ENCODE measurements at regions not wholly inside any gene's neighbourhood (a gene's known extent, or its start where the extent isn't known, plus 50 kb on each side); places are given as distances from the start of the nearest gene placed in this dataset.

DNA sequence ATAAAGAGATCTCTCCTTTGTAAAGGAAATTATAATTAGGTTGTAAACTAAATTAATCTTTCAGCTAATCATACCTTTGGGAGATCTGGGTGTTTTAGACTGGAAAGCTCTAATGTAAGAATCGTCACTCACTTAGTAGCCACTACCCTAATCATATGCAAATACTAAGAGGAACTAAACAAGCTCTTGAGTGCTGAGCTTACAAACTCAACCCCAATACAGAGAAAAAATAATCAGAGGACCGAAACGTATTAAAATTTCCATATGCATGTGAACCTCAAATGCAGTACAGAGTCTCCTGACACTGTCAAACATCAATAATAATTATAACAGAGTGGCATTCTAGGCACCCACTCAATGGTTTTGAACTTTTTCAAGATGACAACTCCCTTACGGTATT, 235.3 kb upstream of the FOXN3 start:
- Histone ChIP-seq H3K27ac (replicated peaks) (no peak overlapping the region), H3K27me3 (ENCODE audit: insufficient read depth, poor library complexity, severe bottlenecking) (no peaks in the 10 kb centered on the region), H3K4me3 (replicated peaks; ENCODE audit: insufficient read depth, low read length) (no peak overlapping the region)
- no peak for TF ChIP-seq SPI1 (IDR thresholded peaks at IDR 0.05; ENCODE audit: borderline replicate concordance, low read depth)
- TF ChIP-seq CTCF (IDR thresholded peaks at IDR 0.05; ENCODE audit: insufficient read depth, low read length): no peak
- no peak for TF ChIP-seq GABPA (IDR thresholded peaks at IDR 0.05; ENCODE audit: low read depth)
- TF ChIP-seq, protein P1, sequence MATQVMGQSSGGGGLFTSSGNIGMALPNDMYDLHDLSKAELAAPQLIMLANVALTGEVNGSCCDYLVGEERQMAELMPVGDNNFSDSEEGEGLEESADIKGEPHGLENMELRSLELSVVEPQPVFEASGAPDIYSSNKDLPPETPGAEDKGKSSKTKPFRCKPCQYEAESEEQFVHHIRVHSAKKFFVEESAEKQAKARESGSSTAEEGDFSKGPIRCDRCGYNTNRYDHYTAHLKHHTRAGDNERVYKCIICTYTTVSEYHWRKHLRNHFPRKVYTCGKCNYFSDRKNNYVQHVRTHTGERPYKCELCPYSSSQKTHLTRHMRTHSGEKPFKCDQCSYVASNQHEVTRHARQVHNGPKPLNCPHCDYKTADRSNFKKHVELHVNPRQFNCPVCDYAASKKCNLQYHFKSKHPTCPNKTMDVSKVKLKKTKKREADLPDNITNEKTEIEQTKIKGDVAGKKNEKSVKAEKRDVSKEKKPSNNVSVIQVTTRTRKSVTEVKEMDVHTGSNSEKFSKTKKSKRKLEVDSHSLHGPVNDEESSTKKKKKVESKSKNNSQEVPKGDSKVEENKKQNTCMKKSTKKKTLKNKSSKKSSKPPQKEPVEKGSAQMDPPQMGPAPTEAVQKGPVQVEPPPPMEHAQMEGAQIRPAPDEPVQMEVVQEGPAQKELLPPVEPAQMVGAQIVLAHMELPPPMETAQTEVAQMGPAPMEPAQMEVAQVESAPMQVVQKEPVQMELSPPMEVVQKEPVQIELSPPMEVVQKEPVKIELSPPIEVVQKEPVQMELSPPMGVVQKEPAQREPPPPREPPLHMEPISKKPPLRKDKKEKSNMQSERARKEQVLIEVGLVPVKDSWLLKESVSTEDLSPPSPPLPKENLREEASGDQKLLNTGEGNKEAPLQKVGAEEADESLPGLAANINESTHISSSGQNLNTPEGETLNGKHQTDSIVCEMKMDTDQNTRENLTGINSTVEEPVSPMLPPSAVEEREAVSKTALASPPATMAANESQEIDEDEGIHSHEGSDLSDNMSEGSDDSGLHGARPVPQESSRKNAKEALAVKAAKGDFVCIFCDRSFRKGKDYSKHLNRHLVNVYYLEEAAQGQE (IDR thresholded peaks at IDR 0.05; ENCODE audit: insufficient replicate concordance, low read depth): no peak
- TF ChIP-seq POLR2AphosphoS5 (IDR thresholded peaks at IDR 0.05; ENCODE audit: low read depth): no peak
- no peak for DNase-seq (ENCODE audit: low read depth in 1 of 2, low spot score in 1 of 2)

DNA sequence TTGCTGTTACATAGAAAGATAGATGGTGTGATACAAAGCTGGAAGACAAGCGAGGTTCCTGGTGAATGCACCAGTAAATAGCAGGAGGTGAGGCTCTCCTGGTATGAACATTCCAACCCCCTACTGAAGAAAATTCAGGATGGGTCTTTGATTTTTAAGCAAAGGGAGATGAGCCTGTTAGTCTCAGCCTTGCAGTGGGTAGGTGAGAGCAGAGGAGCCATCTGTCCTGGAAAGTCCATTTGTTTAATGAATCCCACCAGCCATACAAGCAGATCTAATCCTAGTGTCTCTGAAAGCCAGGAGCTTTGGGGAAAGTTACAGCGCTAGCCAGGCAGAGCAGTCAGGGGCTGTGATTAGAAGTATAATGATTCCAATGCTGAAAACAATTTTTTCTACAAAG, 234.8 kb upstream of the FOXN3 start:
- H3K27ac ChIP-seq (replicated peaks): no peak overlapping the region
- H3K4me3 ChIP-seq (replicated peaks; ENCODE audit: insufficient read depth, low read length): no peak overlapping the region
- TF ChIP-seq, protein P1 (IDR thresholded peaks at IDR 0.05; ENCODE audit: insufficient replicate concordance, low read depth): no peak
- TF ChIP-seq POLR2AphosphoS5 (IDR thresholded peaks at IDR 0.05; ENCODE audit: low read depth): no peak
- TF ChIP-seq SPI1 (IDR thresholded peaks at IDR 0.05; ENCODE audit: borderline replicate concordance, low read depth): no peak
- no peak for TF ChIP-seq GABPA (IDR thresholded peaks at IDR 0.05; ENCODE audit: low read depth)
- no peak for TF ChIP-seq CTCF (IDR thresholded peaks at IDR 0.05; ENCODE audit: insufficient read depth, low read length)
- no peaks in the 10 kb centered on the region for H3K27me3 ChIP-seq (ENCODE audit: insufficient read depth, poor library complexity, severe bottlenecking)
- no peak for DNase-seq (ENCODE audit: low read depth in 1 of 2, low spot score in 1 of 2)

DNA sequence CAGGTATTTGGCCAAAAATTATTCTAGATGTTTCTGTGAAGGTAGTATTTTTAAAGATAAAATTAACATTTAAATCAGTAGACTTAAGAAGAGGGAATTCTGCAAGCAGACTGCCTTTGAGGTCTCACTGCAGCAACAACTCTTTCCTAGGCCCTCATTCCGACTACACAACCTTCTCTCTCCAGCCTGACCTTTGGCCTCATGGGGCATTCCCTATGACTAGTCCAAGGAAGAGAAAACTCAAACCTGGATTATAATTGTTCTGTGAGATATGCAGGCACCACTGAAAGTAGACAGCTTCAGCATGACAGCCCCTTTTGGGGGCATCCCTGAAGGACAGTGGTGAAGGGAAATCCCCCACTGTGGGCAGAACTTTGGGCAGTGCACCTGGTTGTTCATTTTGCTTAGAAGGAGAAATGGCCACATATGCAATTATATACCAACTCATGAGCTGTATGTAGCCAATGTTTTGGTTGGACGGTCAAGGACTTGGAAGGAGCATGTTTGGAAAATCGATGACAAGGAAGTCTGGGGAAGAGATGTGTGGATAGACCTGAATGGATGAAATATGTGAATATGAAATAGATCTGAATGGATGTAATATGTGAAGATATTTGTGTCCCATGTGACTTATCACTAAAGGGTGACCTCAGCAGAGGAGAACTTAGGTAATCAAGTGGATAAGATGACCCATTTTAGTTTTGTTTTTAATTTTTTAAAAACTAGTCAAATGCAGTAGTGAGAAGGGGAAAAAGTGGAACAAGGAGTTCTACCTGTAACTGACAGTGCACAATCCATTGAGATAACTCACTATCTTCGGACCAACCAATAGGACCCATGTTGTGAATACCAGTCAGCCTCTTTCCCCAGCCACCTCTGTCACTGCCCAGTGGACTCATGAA, 233.3 kb upstream of the FOXN3 start:
- no peak overlapping the region for H3K4me3 ChIP-seq (replicated peaks; ENCODE audit: insufficient read depth, low read length)
- no peak for DNase-seq (ENCODE audit: low read depth in 1 of 2, low spot score in 1 of 2)

More for the DNA sequence above, 233.3 kb upstream of the FOXN3 start:
- no peak overlapping the region for H3K27ac ChIP-seq (replicated peaks)
- TF ChIP-seq GABPA (IDR thresholded peaks at IDR 0.05; ENCODE audit: low read depth): no peak
- TF ChIP-seq CTCF (IDR thresholded peaks at IDR 0.05; ENCODE audit: insufficient read depth, low read length): no peak
- TF ChIP-seq, protein P1 (IDR thresholded peaks at IDR 0.05; ENCODE audit: insufficient replicate concordance, low read depth): no peak
- no peak for TF ChIP-seq SPI1 (IDR thresholded peaks at IDR 0.05; ENCODE audit: borderline replicate concordance, low read depth)
- no peak for TF ChIP-seq POLR2AphosphoS5 (IDR thresholded peaks at IDR 0.05; ENCODE audit: low read depth)
- H3K27me3 ChIP-seq (ENCODE audit: insufficient read depth, poor library complexity, severe bottlenecking): no peaks in the 10 kb centered on the region
